ENCODE measurements at regions not wholly inside any gene's neighbourhood (a gene's known extent, or its start where the extent isn't known, plus 50 kb on each side); places are given as distances from the start of the nearest gene placed in this dataset.

- H3K4me1 ChIP-seq = peaks cover 0 to 18% (median 13%) of the 10 kb centered on the region in 4 donors
- H3K27ac ChIP-seq = no peak overlapping the region
- no peak for DNase-seq
- TF ChIP-seq, protein P1, sequence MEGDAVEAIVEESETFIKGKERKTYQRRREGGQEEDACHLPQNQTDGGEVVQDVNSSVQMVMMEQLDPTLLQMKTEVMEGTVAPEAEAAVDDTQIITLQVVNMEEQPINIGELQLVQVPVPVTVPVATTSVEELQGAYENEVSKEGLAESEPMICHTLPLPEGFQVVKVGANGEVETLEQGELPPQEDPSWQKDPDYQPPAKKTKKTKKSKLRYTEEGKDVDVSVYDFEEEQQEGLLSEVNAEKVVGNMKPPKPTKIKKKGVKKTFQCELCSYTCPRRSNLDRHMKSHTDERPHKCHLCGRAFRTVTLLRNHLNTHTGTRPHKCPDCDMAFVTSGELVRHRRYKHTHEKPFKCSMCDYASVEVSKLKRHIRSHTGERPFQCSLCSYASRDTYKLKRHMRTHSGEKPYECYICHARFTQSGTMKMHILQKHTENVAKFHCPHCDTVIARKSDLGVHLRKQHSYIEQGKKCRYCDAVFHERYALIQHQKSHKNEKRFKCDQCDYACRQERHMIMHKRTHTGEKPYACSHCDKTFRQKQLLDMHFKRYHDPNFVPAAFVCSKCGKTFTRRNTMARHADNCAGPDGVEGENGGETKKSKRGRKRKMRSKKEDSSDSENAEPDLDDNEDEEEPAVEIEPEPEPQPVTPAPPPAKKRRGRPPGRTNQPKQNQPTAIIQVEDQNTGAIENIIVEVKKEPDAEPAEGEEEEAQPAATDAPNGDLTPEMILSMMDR (IDR thresholded peaks at IDR 0.05) = no peak
- no peak for TF ChIP-seq POLR2A (IDR thresholded peaks at IDR 0.05)
- no peaks in the 10 kb centered on the region for H3K27me3 ChIP-seq
- no peak overlapping the region for H3K4me3 ChIP-seq
- no peaks in the 10 kb centered on the region for H3K9me3 ChIP-seq
- no peaks in the 10 kb centered on the region for H3K36me3 ChIP-seq
These were observed 205.7 kb downstream of the UACA start for GRCh38 chr15:70557521-70558258.

DNA sequence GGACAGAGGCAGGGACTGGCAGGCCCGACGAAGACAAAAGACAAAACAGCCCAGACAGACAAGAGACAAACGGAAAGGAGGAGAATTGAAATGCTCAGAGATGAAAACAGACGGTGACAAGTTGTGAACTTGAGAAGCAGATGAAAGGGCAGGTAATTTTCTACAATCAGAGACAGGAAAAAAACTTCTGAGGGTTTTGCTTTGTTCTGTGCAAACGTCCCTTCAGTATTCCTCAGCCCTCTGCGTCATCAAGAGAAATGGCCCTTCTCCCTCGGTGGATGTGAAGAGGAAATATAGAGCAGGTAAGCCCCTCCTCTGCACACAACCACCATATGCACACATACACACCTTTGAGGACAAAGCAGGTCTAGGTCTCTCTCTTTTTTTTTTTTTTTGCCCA, 206.6 kb downstream of the UACA start:
- peaks cover 0 to 18% (median 13%) of the 10 kb centered on the region in 4 donors for H3K4me1 ChIP-seq
- H3K4me3 ChIP-seq = no peak overlapping the region
- H3K27ac ChIP-seq = no peak overlapping the region
- H3K27me3 ChIP-seq = no peaks in the 10 kb centered on the region
- TF ChIP-seq, protein P1 (IDR thresholded peaks at IDR 0.05) = no peak
- no peak for TF ChIP-seq POLR2A (IDR thresholded peaks at IDR 0.05)
- no peaks in the 10 kb centered on the region for H3K36me3 ChIP-seq
- no peaks in the 10 kb centered on the region for H3K9me3 ChIP-seq
- DNase-seq = no peak

GRCh38 chr15:70556151-70556741, 207.1 kb downstream of the UACA start:
- no peak for TF ChIP-seq POLR2A (IDR thresholded peaks at IDR 0.05)
- TF ChIP-seq, protein P1 (IDR thresholded peaks at IDR 0.05) = no peak
- DNase-seq = no peak
- H3K36me3 ChIP-seq = no peaks in the 10 kb centered on the region

DNA sequence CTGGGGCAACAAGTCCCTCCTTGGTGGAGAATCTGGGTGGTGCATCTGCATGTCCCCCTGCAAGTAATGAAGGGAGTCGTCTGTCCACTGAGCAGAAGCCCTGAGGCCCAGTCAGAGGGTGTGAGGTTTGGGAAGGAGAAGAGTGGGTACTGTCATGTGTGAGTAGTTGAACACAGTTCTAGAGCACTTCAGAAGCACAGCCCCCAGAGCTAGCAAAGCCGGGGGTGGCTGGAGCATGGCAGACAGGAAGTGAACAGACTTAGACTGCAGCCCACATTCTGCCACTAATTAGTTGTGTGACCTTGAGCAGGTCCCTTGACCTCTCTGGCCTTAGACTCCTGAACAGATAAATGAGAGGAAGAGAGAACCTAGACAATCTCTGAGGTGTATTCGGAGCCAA, 207.6 kb downstream of the UACA start:
- DNase-seq = no peak
- H3K4me1 ChIP-seq = peaks cover 0 to 18% (median 13%) of the 10 kb centered on the region in 4 donors
- no peaks in the 10 kb centered on the region for H3K9me3 ChIP-seq
- H3K27me3 ChIP-seq = no peaks in the 10 kb centered on the region
- no peaks in the 10 kb centered on the region for H3K36me3 ChIP-seq
- no peak overlapping the region for H3K4me3 ChIP-seq
- no peak overlapping the region for H3K27ac ChIP-seq
- TF ChIP-seq, protein P1 (IDR thresholded peaks at IDR 0.05) = no peak
- no peak for TF ChIP-seq POLR2A (IDR thresholded peaks at IDR 0.05)

More at GRCh38 chr15:70556151-70556741, 207.1 kb downstream of the UACA start:
- Histone ChIP-seq H3K27me3 (no peaks in the 10 kb centered on the region), H3K9me3 (no peaks in the 10 kb centered on the region), H3K27ac (no peak overlapping the region), H3K4me3 (no peak overlapping the region), H3K4me1 (peaks cover 0 to 18% (median 13%) of the 10 kb centered on the region in 4 donors)

GRCh38 chr15:70547846-70548487, 215.4 kb downstream of the UACA start:
- no peak for DNase-seq
- no peaks in the 10 kb centered on the region for H3K4me1 ChIP-seq
- H3K9me3 ChIP-seq = no peaks in the 10 kb centered on the region
- H3K36me3 ChIP-seq = no peaks in the 10 kb centered on the region
- no peak overlapping the region for H3K4me3 ChIP-seq
- H3K27ac ChIP-seq = no peak overlapping the region
- TF ChIP-seq, protein P1 (IDR thresholded peaks at IDR 0.05) = no peak
- no peak for TF ChIP-seq POLR2A (IDR thresholded peaks at IDR 0.05)
- H3K27me3 ChIP-seq = no peaks in the 10 kb centered on the region
